GM12878 (cell line): ENCODE measurements at regions not wholly inside any gene's neighbourhood (a gene's known extent, or its start where the extent isn't known, plus 50 kb on each side); places are given as distances from the start of the nearest gene placed in this dataset.

Experiments
- ATAC-seq: fragments of 200-7000 bp; cut with Tn5 transposase; 3 replicates; pipeline ENCODE4 v1.9.1; 2020; ENCODE audit warnings: mild to moderate bottlenecking, moderate library complexity
- BruUV-seq: library from RNA; stranded (reverse); fragments of 400-500 nt; replicated peaks from 2 replicates; lab custom pipeline; 2021; lab: Mats Ljungman, UMichigan
- CTCF ChIA-PET: fragments of 300-600 bp; sonication (Branson Sonifier 250); formaldehyde crosslinking; extraction: SDS; loops from one replicate; lab custom pipeline; 2021; ENCODE audit warnings: inconsistent platforms; lab: Yijun Ruan, JAX
- POLR2A ChIA-PET: fragments of 350-600 bp; formaldehyde crosslinking; extraction: SDS; loops from one replicate; lab custom pipeline; 2021; ENCODE audit warnings: inconsistent platforms; lab: Charles Lee
- RAD21 ChIA-PET: fragments of 300-600 bp; sonication (Branson Sonifier 250); formaldehyde crosslinking; loops from one replicate; lab custom pipeline; 2023; ENCODE audit warnings: antibody characterized with exemption; ENCODE audit not compliant: unreplicated experiment; lab: Charles Lee
- SMC1A ChIA-PET: fragments of 300-600 bp; sonication (Branson Sonifier 250); formaldehyde crosslinking; loops from one replicate; lab custom pipeline; 2023; ENCODE audit not compliant: unreplicated experiment, uncharacterized antibody; lab: Charles Lee
- DNase-seq: peaks from one replicate; pipeline ENCODE4 v3.0.0-alpha.2; 2011; ENCODE audit warnings: low read depth, low spot score
- FAIRE-seq: peaks from 3 replicates; lab custom pipeline; 2011; peaks lifted over from hg19 to GRCh38; lab: Jason Lieb, UNC
- H2AFZ ChIP-seq: 2 replicates; pipeline ENCODE4 v1.6.0; 2011; ENCODE audit warnings: low read depth, low read length, control low read depth; ENCODE audit not compliant: control insufficient read depth
- H3K27ac ChIP-seq: 2 replicates; pipeline ENCODE4 v1.5.1; 2011; ENCODE audit warnings: control low read depth; ENCODE audit not compliant: control insufficient read depth, insufficient read depth
- H3K27me3 ChIP-seq, 2 experiments: replicated peaks in 1 of 2; 2 replicates each; pipeline versions ENCODE4 v1.6.0 to v1.6.1; 2011; ENCODE audit warnings: low read length in 1 of 2; ENCODE audit not compliant: control insufficient read depth in 2 of 2, insufficient read depth in 2 of 2
- H3K36me3 ChIP-seq, 2 experiments: 2 replicates each; pipeline ENCODE4 v1.5.1; 2011; ENCODE audit warnings: low read length in 1 of 2; ENCODE audit not compliant: control insufficient read depth in 2 of 2, insufficient read depth in 2 of 2
- H3K4me1 ChIP-seq: 2 replicates; pipeline ENCODE4 v1.6.1; 2011; ENCODE audit warnings: mild to moderate bottlenecking, low read length, moderate library complexity, mixed read lengths; ENCODE audit not compliant: control insufficient read depth, insufficient read depth
- H3K4me2 ChIP-seq: 2 replicates; pipeline ENCODE4 v1.6.0; 2011; ENCODE audit warnings: control low read depth; ENCODE audit not compliant: control insufficient read depth, insufficient read depth
- H3K4me3 ChIP-seq: fragments of 200-600 bp; sonication (generic); 2 replicates; pipeline ENCODE4 v1.5.1; 2016
- H3K79me2 ChIP-seq: 2 replicates; pipeline ENCODE4 v1.6.0; 2011; ENCODE audit warnings: low read length; ENCODE audit not compliant: control insufficient read depth, insufficient read depth
- H3K9ac ChIP-seq: 2 replicates; pipeline ENCODE4 v1.8.0; 2011; ENCODE audit warnings: low read length, control low read depth, mixed read lengths; ENCODE audit not compliant: control insufficient read depth, insufficient read depth
- H3K9me3 ChIP-seq: replicated peaks from 3 replicates; pipeline ENCODE4 v1.5.1; 2011; ENCODE audit warnings: mild to moderate bottlenecking, low read length; ENCODE audit not compliant: control insufficient read depth, insufficient read depth
- H4K20me1 ChIP-seq: 2 replicates; pipeline ENCODE4 v1.6.0; 2011; ENCODE audit not compliant: control insufficient read depth, insufficient read depth
- BCL11A ChIP-seq: IDR thresholded peaks from 2 replicates; pipeline ENCODE4 v1.6.1; 2011; ENCODE audit warnings: low read depth, low read length
- BRCA1 ChIP-seq: IDR thresholded peaks from 2 replicates; pipeline ENCODE4 v1.6.1; 2011; ENCODE audit warnings: low read depth, low read length, improper control_type of control experiment
- DPF2 ChIP-seq: fragments of 450-650 bp; IDR thresholded peaks from 2 replicates; pipeline ENCODE4 v1.6.1; 2017; ENCODE audit warnings: mild to moderate bottlenecking
- JUNB ChIP-seq: IDR thresholded peaks from 2 replicates; pipeline ENCODE4 v1.6.1; 2016; ENCODE audit warnings: antibody characterized with exemption, mild to moderate bottlenecking
- LARP7 ChIP-seq: fragments of 450-650 bp; IDR thresholded peaks from 2 replicates; pipeline ENCODE4 v1.6.1; 2017; ENCODE audit warnings: mild to moderate bottlenecking
- MEF2B ChIP-seq: fragments of 450-650 bp; IDR thresholded peaks from 2 replicates; pipeline ENCODE4 v1.6.1; 2018; ENCODE audit warnings: mild to moderate bottlenecking, moderate library complexity; ENCODE audit not compliant: partially characterized antibody, poor library complexity, severe bottlenecking
- NFYB ChIP-seq: IDR thresholded peaks from 2 replicates; pipeline ENCODE4 v1.6.1; 2011; ENCODE audit warnings: low read depth, mild to moderate bottlenecking, low read length, improper control_type of control experiment, moderate library complexity; ENCODE audit not compliant: insufficient read depth
- RFX5 ChIP-seq: IDR thresholded peaks from 2 replicates; pipeline ENCODE4 v1.6.1; 2011; ENCODE audit warnings: low read depth, low read length, improper control_type of control experiment
- STAT3 ChIP-seq: IDR thresholded peaks from 2 replicates; pipeline ENCODE4 v1.6.1; 2011; ENCODE audit warnings: low read depth, low read length, improper control_type of control experiment
- SUZ12 ChIP-seq: fragments of 200-600 bp; sonication (generic); IDR thresholded peaks from one replicate; pipeline ENCODE4 v1.6.1; 2018; ENCODE audit warnings: antibody characterized with exemption, mild to moderate bottlenecking; ENCODE audit not compliant: unreplicated experiment
- ZNF384 ChIP-seq: IDR thresholded peaks from 2 replicates; pipeline ENCODE4 v1.6.1; 2012; ENCODE audit warnings: low read depth, mild to moderate bottlenecking, low read length, improper control_type of control experiment, borderline replicate concordance
- ZSCAN29 ChIP-seq: fragments of 450-650 bp; IDR thresholded peaks from 2 replicates; pipeline ENCODE4 v1.6.1; 2017; ENCODE audit warnings: mild to moderate bottlenecking, moderate library complexity
- WGBS: methylation state at CpG from one replicate; pipeline ENCODE4 v1.1.6; 2016; ENCODE audit warnings: low lambda C conversion rate; ENCODE audit not compliant: insufficient replicate concordance, insufficient coverage; ENCODE audit errors: missing lambda C conversion rate; 5-methylcytosine and 5-hydroxymethylcytosine counted together
- in situ Hi-C: fragments of 300-500 bp; cut with MboI; formaldehyde crosslinking; loops from 9 replicates; pipeline ENCODE4 v1.14.3; 2018; ENCODE audit warnings: mixed read lengths
- intact Hi-C: fragments of 100-400 bp; cut with micrococcal nuclease; formaldehyde crosslinking; loops from one replicate; pipeline ENCODE4 v1.14.2; 2022; ENCODE audit not compliant: unreplicated experiment
- TF ChIP-seq, protein P1 (sequence below): fragments of 450-650 bp; IDR thresholded peaks from 2 replicates; pipeline ENCODE4 v1.6.1; 2017; ENCODE audit warnings: borderline replicate concordance
- TF ChIP-seq, protein P2 (sequence below): fragments of 450-650 bp; IDR thresholded peaks from 2 replicates; pipeline ENCODE4 v1.6.1; 2017; ENCODE audit warnings: mild to moderate bottlenecking, moderate library complexity
- TF ChIP-seq, protein P3 (sequence below): IDR thresholded peaks from 2 replicates; pipeline ENCODE4 v1.6.1; 2011; ENCODE audit warnings: low read depth, mild to moderate bottlenecking, low read length, moderate library complexity, borderline replicate concordance; ENCODE audit errors: extremely low read depth
- TF ChIP-seq, protein P4 (sequence below): fragments of 450-650 bp; IDR thresholded peaks from 2 replicates; pipeline ENCODE4 v1.6.1; 2018; ENCODE audit warnings: mild to moderate bottlenecking, low read depth, moderate library complexity; ENCODE audit not compliant: partially characterized antibody

DNA sequence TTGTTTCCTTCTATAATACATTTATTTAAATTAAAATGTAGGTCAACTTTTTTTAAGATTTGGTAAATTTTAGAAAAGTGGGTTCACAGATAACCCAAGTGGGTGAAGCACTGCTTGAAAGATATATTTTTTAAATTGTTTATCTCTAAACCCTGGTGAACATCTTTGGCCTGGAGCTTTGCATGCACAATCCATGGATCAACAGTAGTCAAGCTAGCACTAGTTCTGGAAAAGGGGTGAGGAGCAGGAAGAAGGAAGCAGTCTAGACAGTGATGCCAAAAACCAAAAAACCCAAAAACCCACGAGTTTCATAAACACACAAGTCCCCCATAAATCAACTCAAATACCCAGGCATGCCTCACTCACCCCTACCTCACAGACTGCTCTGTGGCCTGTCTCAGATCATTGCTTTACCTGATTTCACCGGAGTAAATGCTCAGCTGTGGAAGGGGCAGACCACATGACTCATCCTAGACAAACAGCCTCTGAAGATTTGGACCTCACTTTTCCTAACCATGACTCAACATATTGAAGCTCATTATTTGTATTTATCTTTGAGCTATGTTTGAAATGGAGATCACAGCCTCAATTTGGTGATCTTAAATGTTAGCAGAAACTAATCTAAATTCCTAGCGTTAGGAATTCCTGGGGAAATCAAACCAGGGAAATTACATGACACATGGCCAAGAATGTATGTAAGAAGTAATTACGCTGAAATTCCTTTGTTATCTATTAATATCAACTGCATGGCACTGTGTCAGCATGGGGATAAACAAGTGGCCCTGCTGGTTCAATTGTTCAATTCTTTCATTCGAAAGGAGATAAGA, 149.6 kb downstream of the ZNF608 start:
- Histone ChIP-seq H4K20me1 (no peaks in the 10 kb centered on the region), H3K4me2 (no peak overlapping the region), H3K9ac (no peak overlapping the region), H3K36me3 (no peaks in the 10 kb centered on the region), H3K27me3 (no peaks in the 10 kb centered on the region; a peak in 2 of 4 replicates), H2AFZ (no peak overlapping the region), H3K4me1 (no peaks in the 10 kb centered on the region), H3K4me3 (no peak overlapping the region), H3K27ac (no peak overlapping the region), H3K9me3 (no peaks in the 10 kb centered on the region), H3K79me2 (no peaks in the 10 kb centered on the region)
- no TSS peak for BruUV-seq
- FAIRE-seq (no peak), DNase-seq (no peak), ATAC-seq (no peak)
- ChIA-PET POLR2A (no interaction called here), CTCF (no interaction called here), SMC1A (interaction anchor here (1.0 kb wide), 2 partner anchors 18 to 50 kb away, joined by 3 to 4 read pairs; no protein-coding TSS in a partner anchor), RAD21 (interaction anchor here (1.1 to 1.3 kb wide), 3 partner anchors 8 to 51 kb away, joined by 3 to 5 read pairs (median 4); no protein-coding TSS in a partner anchor)
- in situ Hi-C loops = no loop called here
- WGBS = 39% methylated on average over 5 of the region's 5 CpGs
- intact Hi-C loops = no loop called here
- TF ChIP-seq, protein P1, sequence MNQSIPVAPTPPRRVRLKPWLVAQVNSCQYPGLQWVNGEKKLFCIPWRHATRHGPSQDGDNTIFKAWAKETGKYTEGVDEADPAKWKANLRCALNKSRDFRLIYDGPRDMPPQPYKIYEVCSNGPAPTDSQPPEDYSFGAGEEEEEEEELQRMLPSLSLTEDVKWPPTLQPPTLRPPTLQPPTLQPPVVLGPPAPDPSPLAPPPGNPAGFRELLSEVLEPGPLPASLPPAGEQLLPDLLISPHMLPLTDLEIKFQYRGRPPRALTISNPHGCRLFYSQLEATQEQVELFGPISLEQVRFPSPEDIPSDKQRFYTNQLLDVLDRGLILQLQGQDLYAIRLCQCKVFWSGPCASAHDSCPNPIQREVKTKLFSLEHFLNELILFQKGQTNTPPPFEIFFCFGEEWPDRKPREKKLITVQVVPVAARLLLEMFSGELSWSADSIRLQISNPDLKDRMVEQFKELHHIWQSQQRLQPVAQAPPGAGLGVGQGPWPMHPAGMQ = no peak
- TF ChIP-seq, protein P2, sequence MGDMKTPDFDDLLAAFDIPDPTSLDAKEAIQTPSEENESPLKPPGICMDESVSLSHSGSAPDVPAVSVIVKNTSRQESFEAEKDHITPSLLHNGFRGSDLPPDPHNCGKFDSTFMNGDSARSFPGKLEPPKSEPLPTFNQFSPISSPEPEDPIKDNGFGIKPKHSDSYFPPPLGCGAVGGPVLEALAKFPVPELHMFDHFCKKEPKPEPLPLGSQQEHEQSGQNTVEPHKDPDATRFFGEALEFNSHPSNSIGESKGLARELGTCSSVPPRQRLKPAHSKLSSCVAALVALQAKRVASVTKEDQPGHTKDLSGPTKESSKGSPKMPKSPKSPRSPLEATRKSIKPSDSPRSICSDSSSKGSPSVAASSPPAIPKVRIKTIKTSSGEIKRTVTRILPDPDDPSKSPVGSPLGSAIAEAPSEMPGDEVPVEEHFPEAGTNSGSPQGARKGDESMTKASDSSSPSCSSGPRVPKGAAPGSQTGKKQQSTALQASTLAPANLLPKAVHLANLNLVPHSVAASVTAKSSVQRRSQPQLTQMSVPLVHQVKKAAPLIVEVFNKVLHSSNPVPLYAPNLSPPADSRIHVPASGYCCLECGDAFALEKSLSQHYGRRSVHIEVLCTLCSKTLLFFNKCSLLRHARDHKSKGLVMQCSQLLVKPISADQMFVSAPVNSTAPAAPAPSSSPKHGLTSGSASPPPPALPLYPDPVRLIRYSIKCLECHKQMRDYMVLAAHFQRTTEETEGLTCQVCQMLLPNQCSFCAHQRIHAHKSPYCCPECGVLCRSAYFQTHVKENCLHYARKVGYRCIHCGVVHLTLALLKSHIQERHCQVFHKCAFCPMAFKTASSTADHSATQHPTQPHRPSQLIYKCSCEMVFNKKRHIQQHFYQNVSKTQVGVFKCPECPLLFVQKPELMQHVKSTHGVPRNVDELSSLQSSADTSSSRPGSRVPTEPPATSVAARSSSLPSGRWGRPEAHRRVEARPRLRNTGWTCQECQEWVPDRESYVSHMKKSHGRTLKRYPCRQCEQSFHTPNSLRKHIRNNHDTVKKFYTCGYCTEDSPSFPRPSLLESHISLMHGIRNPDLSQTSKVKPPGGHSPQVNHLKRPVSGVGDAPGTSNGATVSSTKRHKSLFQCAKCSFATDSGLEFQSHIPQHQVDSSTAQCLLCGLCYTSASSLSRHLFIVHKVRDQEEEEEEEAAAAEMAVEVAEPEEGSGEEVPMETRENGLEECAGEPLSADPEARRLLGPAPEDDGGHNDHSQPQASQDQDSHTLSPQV = no peak
- TF ChIP-seq ZSCAN29 = no peak
- TF ChIP-seq JUNB = no peak
- TF ChIP-seq, protein P3, sequence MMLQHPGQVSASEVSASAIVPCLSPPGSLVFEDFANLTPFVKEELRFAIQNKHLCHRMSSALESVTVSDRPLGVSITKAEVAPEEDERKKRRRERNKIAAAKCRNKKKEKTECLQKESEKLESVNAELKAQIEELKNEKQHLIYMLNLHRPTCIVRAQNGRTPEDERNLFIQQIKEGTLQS = no peak
- no peak for TF ChIP-seq RFX5
- no peak for TF ChIP-seq NFYB
- TF ChIP-seq LARP7 = no peak
- TF ChIP-seq MEF2B = no peak
- TF ChIP-seq DPF2 = no peak
- no peak for TF ChIP-seq BCL11A
- no peak for TF ChIP-seq ZNF384
- no peak for TF ChIP-seq SUZ12
- TF ChIP-seq, protein P4, sequence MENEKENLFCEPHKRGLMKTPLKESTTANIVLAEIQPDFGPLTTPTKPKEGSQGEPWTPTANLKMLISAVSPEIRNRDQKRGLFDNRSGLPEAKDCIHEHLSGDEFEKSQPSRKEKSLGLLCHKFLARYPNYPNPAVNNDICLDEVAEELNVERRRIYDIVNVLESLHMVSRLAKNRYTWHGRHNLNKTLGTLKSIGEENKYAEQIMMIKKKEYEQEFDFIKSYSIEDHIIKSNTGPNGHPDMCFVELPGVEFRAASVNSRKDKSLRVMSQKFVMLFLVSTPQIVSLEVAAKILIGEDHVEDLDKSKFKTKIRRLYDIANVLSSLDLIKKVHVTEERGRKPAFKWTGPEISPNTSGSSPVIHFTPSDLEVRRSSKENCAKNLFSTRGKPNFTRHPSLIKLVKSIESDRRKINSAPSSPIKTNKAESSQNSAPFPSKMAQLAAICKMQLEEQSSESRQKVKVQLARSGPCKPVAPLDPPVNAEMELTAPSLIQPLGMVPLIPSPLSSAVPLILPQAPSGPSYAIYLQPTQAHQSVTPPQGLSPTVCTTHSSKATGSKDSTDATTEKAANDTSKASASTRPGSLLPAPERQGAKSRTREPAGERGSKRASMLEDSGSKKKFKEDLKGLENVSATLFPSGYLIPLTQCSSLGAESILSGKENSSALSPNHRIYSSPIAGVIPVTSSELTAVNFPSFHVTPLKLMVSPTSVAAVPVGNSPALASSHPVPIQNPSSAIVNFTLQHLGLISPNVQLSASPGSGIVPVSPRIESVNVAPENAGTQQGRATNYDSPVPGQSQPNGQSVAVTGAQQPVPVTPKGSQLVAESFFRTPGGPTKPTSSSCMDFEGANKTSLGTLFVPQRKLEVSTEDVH = no peak
- no peak for TF ChIP-seq BRCA1
- no peak for TF ChIP-seq STAT3
